C4-2B (cell line): ENCODE measurements at regions not wholly inside any gene's neighbourhood (a gene's known extent, or its start where the extent isn't known, plus 50 kb on each side); places are given as distances from the start of the nearest gene placed in this dataset.

Source experiments
- CTCF ChIP-seq: fragments of 450-650 bp; conservative IDR thresholded peaks from 2 replicates; pipeline ENCODE4 v1.5.1; 2017; ENCODE audit warnings: mild to moderate bottlenecking
- ZFX ChIP-seq: fragments of 450-650 bp; IDR thresholded peaks from 2 replicates; pipeline ENCODE4 v1.6.1; 2017

GRCh38 chr2:122523981-122524380 lies 768.5 kb downstream of the TSN start:
- no peak for TF ChIP-seq CTCF
- no peak for TF ChIP-seq ZFX
